Small intestine (tissue), 7 donors: ENCODE measurements at regions not wholly inside any gene's neighbourhood (a gene's known extent, or its start where the extent isn't known, plus 50 kb on each side); places are given as distances from the start of the nearest gene placed in this dataset.

Experiments used
- DNase-seq, 2 donors: peaks; one replicate each; pipeline versions ENCODE4 v3.0.0 to v3.0.0-alpha.2; 2013
- FAIRE-seq: peaks from 2 replicates; lab custom pipeline; 2012; peaks lifted over from hg19 to GRCh38; lab: Jason Lieb, UNC
- H3K27ac ChIP-seq, 3 donors: one replicate each; pipeline ENCODE4 v1.5.1; 2013; ENCODE audit warnings: low read length in 2 of 3, mild to moderate bottlenecking in 2 of 3, control low read depth in 1 of 3, inconsistent platforms in 1 of 3, low read depth in 1 of 3, moderate library complexity in 1 of 3
- H3K27me3 ChIP-seq, 3 donors: one replicate each; pipeline ENCODE4 v1.6.1; 2013; ENCODE audit warnings: low read length in 3 of 3, inconsistent platforms in 1 of 3; ENCODE audit not compliant: control insufficient read depth in 3 of 3, insufficient read depth in 3 of 3
- H3K36me3 ChIP-seq, 3 donors: one replicate each; pipeline ENCODE4 v1.6.1; 2013; ENCODE audit warnings: low read length in 3 of 3, inconsistent platforms in 1 of 3, low read depth in 1 of 3, mild to moderate bottlenecking in 1 of 3, moderate library complexity in 1 of 3; ENCODE audit not compliant: control insufficient read depth in 3 of 3, insufficient read depth in 2 of 3
- H3K4me1 ChIP-seq, 3 donors: one replicate each; pipeline ENCODE4 v1.6.1; 2013; ENCODE audit warnings: low read length in 2 of 3, inconsistent platforms in 1 of 3, low read depth in 1 of 3, mild to moderate bottlenecking in 1 of 3, moderate library complexity in 1 of 3; ENCODE audit not compliant: control insufficient read depth in 3 of 3, insufficient read depth in 2 of 3
- H3K4me3 ChIP-seq, 3 donors: one replicate each; pipeline ENCODE4 v1.5.1; 2013; ENCODE audit warnings: low read length in 3 of 3, control low read depth in 1 of 3, inconsistent platforms in 1 of 3, low read depth in 1 of 3, mild to moderate bottlenecking in 1 of 3, moderate library complexity in 1 of 3
- H3K9me3 ChIP-seq, 2 donors: one replicate each; pipeline ENCODE4 v1.6.1; 2013; ENCODE audit warnings: low read depth in 1 of 2, low read length in 1 of 2; ENCODE audit not compliant: control insufficient read depth in 2 of 2, insufficient read depth in 1 of 2
- WGBS, 3 donors: extraction: QIAGEN DNeasy Blood & Tissue Kit; methylation state at CpG; one replicate each; pipeline ENCODE4 v1.1.7; 2013; 5-methylcytosine and 5-hydroxymethylcytosine counted together
- donor health status: healthy with polysubstance abuse.
- donor health status: control.
- donor health status: control.
- donor health status: Bipolar disorder and iron deficiency.
- donor health status: healthy.

DNA sequence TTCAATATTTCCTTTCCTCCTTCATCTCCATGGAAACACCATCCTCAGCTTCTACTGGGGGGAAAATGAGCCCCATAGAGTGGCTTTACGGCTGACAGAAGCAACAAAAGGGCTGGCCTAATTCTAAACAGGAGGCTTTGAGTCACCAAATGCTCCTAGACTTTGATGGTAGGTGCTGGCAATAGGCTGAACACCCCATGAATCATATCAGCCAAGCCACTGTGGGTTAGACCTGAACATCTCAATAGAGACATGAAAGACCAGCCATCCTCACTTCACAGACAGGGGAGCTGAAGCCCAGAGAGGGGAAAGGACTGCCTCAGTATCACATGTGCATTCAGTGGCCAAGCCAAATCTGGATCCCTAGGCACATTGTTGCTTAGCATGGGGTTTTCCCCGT, 107.6 kb downstream of the AMER1 start:
- peaks cover 0 to 2% of the 10 kb centered on the region in 2 donors for H3K9me3 ChIP-seq
- no peaks in the 10 kb centered on the region for H3K4me1 ChIP-seq
- 51 to 76% (median 65%) methylated on average over 2 of the region's 2 CpGs for WGBS, 3 donors
- no peaks in the 10 kb centered on the region for H3K27me3 ChIP-seq
- no peak overlapping the region for H3K27ac ChIP-seq
- no peaks in the 10 kb centered on the region for H3K36me3 ChIP-seq
- no peak for FAIRE-seq
- H3K4me3 ChIP-seq, result no peak overlapping the region
- no peak for DNase-seq

GRCh38 chrX:64093761-64094160, 111.7 kb downstream of the AMER1 start:
- DNase-seq, result peak in 1 of 2 donors; percentile 8
- 2 to 8% (median 6%) methylated on average over 2 of the region's 2 CpGs for WGBS, 3 donors
- Histone ChIP-seq H3K4me1 (no peaks in the 10 kb centered on the region), H3K27me3 (no peaks in the 10 kb centered on the region), H3K4me3 (no peak overlapping the region), H3K27ac (no peak overlapping the region), H3K9me3 (peaks cover 0 to 2% of the 10 kb centered on the region in 2 donors), H3K36me3 (no peaks in the 10 kb centered on the region)
- FAIRE-seq, result no peak
